ENCODE measurements at regions not wholly inside any gene's neighbourhood (a gene's known extent, or its start where the extent isn't known, plus 50 kb on each side); places are given as distances from the start of the nearest gene placed in this dataset.
"Not testable (repeated sequence)": the region's sequence is repeated elsewhere in the genome, so short reads cannot be mapped to it uniquely, and the experiment has no call there.

DNA sequence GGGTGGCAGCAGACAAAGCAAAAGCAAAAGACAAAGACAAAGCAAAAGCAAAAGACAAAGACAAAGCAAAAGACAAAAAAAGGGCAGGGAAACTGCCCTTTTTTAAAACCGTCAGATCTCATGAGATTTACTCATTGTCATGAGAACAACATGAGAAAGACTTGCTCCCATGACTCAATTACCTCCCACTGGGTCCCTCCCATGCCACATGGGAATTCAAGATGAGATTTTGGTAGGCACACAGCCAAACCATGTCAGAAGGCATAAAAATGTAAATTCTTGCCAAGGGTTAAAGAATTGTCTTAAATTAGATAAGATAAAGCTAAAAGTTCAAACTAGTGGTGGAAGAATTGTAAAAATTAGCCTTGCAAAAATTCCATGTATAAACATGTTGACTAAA, 419.7 kb downstream of the TRAM1L1 start:
- no peak for DNase-seq (ENCODE audit: low read depth)

DNA sequence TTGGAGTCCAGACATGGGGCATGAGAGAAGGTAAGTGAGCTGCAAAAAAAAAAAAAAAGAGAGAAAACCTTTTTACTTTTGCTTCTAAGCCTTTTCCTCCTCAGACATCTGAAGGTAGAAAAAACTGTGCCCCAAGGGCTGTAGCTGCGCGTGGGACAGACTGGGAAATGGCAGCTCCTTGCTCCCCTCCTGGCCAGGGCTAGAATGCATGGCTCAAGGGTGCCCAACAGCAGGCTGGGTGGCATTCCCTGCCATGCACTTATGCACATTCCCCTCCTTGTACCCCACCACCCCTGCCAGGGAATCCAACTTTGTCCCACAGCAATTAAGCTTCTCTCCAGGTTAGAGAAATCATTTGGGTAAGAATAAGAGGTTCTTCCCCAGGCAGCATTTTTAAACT, 421.2 kb downstream of the TRAM1L1 start:
- no peak for DNase-seq (ENCODE audit: low read depth)

DNA sequence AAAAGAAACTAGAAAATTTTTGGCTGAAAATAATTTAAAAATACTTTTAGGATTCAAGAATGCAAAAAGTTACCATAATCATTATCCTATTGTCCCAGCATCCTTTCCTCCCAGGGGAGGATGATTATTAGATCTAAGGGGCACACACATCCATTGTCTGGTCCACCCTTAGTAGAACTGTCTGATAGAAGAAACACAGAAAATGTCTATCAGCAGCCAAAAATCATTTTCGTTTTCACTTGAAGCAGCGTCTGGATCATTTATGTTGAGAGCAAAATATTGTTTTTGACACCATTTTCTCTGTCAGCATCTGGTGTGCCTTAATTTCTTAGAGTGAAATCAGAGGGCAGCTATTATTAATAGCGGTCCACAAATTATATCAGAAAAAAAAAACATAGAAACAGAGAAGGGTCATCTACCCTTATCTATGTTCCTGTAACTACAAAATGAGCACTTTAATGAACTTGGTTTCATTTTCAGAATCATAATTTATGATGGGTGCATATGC, 446.3 kb downstream of the TRAM1L1 start:
- no peak for DNase-seq (ENCODE audit: low read depth)

DNA sequence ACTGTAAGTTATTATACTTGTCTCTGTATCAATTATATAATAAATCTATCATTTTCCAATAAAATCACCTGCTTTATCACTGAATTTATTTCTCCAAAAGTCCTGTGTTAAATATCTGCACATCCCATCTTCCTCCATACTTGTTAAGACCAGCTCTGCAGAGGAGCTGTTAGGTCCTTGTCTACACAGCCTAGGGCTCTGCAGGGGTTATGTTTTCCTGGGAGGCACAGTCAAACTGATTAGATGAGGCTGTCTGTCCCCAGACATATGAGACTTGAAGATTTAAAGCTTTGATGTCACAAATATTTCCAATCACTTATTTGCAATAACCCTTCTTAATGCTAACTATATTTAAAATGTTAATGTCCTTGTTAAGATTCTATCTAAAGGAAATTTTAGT, 446.8 kb downstream of the TRAM1L1 start:
- no peak for DNase-seq (ENCODE audit: low read depth)

DNA sequence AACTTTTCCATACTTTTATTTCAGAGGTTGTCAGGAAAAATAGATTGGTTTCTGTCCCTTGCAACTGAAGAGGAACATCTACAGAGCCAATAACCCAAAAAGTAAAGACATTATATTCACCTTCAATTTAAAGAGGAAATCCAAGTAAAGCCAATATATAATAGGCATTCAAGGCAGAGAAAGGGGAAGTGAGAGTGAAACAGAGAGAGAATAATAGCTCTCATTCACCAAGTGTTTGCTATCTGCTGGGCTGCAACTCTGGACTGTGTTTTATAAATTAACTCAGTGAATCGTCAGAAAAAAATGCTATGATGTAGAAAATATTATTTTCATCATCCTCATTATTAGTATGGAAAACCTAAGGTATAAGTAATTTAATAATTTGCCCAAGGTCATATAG, 448.5 kb downstream of the TRAM1L1 start:
- DNase-seq (ENCODE audit: low read depth), result no peak

DNA sequence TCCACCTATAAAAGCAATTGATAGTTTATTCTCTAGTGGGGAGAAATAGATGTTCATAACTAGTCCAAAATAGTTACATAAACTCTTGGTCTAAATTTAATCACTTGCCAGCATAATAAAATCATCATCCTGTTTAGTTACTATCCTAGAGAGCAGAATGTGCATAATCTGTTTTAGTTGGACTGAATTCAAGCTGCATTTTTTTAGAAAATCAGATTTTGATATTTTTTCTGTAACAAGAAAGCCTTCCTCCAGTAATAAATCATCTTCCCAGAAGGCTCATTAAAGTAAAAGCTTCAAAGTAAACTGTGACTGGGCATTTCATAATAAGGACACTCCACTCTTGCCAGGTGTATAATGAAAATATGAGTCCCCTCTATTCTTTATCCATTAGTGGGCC, 453.1 kb downstream of the TRAM1L1 start:
- DNase-seq (ENCODE audit: low read depth), result no peak

DNA sequence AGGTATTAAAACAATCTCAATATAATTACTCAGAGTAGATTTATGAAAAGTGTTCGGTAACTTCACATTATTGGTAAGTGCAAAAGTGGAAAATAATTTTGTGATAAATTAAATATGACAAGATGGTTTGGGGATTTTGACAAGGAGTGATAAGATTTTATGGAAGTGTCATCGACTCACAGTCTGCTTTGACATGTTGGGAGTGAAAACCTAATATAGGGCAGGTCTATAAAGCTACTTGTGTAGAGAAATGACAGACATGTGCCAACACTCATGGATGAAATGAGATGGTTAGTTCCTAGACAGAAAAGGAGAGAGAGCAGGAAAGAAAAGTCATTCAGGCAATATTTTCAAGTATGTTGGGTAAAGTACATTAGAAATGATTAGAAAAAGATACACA, 456.8 kb downstream of the TRAM1L1 start:
- DNase-seq (ENCODE audit: low read depth), result no peak

DNA sequence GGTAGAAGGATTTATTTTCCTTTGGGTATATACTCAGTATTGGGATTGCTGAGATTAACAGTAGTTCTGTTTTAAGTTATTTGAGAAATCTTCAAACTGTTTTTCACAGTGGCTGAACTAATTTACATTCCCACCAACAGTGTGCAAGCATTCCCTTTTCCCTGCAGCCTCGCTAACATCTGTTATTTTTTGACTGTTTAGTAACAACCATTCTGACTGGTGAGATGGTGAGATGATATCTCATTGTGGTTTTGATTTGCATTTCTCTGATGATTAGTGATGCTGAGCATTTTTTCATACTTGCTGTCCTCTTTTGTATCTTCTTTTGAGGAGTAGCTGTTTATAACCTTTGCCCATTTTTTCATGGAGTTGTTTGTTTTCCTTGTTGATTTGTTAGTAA, 457.8 kb downstream of the TRAM1L1 start:
- DNase-seq (ENCODE audit: low read depth), result no peak

DNA sequence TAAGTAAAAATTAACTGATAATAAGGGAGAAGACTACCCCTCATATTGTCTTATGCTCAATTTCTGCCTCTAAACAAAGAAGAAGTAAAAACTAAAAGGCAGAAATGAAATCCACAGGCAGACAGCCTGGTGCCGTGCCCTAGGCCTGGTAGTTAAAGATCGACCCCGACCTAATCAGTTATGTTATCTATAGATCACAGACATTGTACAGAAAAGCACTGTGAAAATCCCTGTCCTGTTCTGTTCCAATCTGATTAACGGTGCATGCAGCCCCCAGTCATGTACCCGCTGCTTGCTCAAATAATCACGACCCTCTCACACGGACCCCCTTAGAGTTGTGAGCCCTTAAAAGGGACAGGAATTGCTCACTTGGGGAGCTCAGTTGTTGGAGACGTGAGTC, 465.9 kb downstream of the TRAM1L1 start:
- not testable (repeated sequence) for DNase-seq (ENCODE audit: low read depth)

DNA sequence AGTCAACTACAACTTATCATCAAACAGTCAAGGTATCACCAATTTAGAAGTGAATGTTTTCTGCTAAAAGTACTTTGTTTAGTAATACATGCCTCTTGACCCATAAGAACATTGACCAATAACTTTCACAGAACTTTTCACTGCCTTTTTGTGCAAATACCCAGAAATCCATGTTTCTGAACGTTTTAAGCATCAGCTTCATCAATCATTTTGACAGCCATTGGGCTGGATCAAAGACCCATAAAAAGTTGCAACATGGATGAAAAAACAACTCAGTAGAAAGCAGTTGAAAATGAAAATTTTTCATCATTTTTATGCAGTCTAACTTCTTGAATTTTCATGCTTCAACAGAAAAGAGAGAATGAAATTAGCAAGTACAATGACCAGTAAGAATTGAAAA, 466.7 kb downstream of the TRAM1L1 start:
- DNase-seq (ENCODE audit: low read depth), result no peak

DNA sequence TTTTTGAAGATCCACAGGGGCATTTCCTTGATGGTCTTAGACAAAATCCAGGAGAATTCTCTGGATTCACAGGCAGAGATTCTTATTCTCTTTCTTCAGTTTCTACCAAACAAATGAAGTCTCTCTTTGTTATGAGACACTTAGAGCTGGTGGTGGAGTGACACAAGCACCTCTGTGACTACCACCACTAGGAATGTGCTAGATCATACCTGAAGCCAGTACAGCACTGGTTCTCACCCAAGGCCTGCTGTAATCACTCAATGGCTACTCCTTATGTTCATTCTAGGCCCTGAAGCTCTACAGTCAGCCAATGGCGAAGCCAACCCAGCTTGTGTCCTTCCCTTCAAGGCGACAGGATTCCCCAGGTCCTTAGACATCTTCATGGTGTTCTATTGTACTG, 482.3 kb downstream of the TRAM1L1 start:
- no peak for DNase-seq (ENCODE audit: low read depth)

DNA sequence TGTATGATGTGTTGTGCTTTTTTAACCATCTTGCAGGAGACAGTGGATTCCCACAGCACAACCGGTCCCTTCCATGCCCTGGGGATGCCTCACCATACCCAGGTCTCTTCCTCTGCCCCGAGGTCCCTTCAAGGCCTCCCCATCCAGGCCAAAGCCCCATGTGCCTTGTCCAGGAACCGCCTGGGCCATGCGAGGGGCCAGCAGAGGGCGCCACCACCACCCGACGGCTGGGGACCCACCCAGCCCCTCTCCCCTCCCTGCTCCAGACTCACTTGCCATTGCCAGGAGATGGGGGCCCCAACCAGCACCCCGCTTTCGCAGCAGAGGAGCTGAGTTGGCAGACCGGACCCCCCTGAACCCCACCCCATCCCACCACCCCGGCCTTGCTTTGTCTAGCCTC, 485.5 kb downstream of the TRAM1L1 start:
- no peak for DNase-seq (ENCODE audit: low read depth)

DNA sequence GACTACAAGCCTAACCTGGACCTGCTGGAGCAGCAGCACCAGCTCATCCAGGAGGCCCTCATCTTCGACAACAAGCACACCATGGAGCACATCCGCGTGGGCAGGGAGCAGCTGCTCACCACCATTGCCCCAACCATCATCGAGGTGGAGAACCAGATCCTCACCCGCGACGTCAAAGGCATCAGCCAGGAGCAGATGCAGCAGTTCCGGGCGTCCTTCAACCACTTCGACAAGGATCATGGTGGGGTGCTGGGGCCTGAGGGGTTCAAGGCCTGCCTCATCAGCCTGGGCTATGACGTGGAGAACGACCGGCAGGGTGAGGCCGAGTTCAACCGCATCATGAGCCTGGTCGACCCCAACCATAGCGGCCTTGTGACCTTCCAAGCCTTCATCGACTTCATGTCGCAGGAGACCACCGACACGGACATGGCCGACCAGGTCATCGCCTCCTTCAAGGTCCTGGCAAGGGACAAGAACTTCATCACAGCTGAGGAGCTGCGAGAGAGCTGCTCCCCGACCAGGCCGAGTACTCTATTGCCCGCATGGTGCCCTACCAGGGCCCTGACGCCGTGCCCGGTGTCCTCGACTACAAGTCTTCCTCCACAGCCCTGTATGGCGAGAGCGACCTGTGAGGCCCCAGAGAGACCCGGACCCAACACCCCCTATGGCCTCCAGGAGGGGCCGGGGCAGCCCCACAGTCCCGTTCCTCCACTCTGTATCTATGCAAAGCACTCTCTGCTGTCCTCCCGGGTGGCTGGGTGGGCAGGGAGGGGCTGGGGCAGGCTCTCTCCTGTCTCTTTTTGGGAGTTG, 486.2 kb downstream of the TRAM1L1 start:
- no peak for DNase-seq (ENCODE audit: low read depth)

DNA sequence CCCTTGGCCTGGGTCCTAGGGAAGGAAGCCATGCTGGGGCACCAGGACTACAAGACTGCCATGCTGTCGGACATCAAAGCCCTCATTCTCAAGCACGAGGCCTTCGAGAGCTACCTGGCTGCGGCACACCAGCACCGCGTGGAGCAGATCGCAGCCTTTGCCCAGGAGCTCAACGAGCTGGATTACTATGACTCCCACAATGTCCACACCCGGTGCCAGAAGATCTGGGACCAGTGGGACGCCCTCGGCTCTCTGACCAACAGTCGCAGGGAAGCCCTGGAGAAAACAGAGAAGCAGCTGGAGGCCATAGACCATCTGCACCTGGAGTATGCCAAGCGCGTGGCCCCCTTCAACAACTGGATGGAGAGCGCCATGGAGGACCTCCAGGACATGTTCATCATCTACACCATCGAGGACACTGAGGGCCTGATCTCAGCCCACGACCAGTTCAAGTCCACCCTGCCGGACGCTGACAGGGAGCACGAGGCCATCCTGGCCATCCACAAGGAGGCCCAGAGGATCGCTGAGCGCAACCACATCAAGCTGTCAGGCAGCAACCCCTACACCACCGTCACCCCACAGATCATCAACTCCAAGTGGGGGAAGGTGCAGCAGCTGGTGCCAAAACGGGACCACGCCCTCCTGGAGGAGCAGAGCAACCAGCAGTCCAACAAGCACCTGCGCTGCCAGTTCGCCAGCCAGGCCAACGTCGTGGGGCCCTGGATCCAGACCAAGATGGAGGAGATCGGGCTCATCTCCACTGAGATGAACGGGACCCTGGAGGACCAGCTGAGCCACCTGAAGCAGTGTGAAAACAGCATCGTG, 487.0 kb downstream of the TRAM1L1 start:
- DNase-seq (ENCODE audit: low read depth), result no peak

DNA sequence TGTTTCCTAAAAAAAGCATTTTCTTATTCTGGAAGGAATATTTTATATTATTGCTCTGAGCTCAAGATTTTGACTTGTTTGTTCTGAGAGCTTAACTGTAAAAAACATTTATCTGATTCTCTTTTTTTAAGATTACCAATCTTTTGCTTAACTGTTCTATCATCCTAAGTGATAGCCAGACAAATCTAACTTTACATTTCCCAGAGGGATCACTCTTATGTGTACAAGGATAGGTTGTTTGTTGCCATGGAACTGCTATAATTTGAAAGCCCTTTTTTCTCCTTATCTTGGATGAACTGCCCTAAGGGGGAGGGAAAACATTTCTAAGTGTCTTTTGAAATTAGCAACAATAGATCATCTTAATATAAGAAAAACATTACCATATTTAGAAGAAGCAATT, 494.7 kb downstream of the TRAM1L1 start:
- no peak for DNase-seq (ENCODE audit: low read depth)

DNA sequence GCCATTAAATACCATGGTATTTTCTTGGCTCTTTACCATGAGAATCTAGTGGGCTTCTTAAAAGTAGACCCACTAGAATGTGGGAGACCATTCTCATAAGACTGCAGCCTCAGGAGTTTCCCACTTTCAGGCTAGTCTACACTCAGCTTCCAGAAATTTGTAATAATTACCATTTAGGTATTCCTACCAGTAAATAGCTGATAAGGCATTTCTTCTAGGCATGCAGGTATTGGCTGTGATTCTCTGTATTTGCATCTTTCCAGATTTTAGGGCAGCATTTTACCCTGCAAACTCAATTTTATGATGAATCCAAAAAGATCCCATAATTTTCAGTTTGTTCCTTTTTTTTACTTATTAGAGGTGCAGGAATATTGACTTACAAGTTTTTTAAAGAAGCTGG, 496.6 kb downstream of the TRAM1L1 start:
- DNase-seq (ENCODE audit: low read depth), result no peak

DNA sequence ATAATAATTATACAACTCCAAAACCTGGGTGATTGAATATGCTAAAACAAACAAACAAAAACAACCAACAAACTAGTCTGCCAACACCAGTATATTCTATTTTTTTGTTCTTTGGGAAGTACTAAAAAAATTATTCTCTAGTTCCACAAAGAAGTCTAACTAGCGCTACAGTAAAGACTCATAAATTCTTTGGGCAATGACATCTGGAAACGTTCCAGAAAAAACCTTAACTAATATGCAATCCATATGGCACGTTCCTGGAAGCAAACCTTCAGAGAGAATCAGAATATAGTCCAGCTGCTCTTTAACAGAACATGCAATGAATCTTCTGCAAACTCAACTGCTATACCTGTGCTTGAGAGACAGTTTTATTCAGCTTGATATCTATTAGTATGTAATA, 500.1 kb downstream of the TRAM1L1 start:
- no peak for DNase-seq (ENCODE audit: low read depth)

DNA sequence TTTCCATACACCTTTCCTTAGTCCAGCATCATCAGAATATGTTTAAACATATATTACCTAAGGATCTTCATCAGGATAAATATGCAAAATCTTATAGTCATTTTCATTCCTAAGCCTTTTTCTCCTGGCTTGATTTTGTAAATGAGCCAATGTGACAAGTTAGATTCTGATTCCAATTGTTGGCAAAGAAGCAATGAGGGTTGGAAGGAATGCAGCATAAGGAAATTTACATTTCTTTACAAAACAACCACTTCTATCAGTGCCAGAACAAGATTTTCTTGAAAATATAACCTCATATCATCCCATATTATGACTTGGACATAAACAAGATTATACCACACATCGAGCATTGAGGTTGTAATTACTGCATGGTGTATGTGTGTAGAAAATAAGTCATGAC, 508.1 kb downstream of the TRAM1L1 start:
- no peak for DNase-seq (ENCODE audit: low read depth)

DNA sequence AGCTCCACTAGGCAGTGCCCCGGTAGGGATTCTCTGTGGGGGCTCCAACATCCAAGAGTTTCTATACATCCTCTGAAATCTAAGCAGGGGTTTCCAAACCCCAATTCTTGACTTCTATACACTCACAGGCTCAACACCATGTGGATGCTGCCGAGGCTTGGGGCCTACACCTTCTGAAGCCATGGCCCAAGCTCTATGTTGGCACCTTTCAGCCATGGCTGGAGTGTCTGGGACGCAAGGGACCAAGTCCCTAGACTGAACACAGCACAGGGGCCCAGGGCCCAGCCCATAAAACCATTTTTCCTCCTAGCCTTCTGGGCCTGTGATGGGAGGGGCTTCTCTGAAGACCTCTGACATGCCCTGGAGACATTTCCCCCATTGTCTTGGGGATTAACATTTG, 511.8 kb downstream of the TRAM1L1 start:
- DNase-seq (ENCODE audit: low read depth), result no peak

DNA sequence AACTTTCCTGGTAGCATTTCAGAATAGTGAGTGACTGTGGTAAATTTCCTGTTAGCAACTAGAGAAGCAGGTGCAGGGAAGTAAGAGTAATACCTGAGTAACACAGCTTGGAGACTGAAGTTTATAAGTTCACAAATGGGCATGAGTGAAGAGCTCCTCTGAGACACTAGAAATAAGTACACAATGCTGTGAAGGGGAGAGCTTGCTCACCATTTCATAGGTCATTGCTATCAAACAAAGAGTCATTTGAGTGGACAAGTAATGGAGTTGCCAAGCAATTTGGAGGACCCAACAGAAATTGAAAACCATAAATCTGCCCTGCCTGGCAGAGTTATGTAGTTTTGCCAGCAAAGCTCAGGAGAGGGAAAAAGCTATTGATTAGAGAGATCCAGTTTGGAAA, 523.6 kb downstream of the TRAM1L1 start:
- DNase-seq (ENCODE audit: low read depth), result no peak

DNA sequence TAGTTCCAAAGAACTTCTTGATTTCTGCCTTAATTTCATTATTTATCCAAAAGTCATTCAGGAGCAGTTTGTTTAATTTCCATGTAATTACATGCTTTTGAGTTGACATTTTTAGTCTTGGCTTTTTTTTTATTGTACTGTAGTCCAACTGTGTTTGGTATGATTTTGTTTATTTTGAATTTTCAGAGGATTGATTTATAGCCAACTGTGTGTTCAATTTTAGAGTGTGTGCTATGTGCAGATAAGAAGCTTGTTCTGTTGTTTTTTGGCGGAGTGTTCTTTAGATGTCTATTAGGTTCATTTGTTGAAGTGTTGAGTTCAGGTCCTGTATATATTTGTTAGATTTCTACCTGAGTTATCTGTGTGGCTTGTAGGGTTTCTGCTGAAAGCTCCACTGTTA, 533.6 kb downstream of the TRAM1L1 start:
- no peak for DNase-seq (ENCODE audit: low read depth)

DNA sequence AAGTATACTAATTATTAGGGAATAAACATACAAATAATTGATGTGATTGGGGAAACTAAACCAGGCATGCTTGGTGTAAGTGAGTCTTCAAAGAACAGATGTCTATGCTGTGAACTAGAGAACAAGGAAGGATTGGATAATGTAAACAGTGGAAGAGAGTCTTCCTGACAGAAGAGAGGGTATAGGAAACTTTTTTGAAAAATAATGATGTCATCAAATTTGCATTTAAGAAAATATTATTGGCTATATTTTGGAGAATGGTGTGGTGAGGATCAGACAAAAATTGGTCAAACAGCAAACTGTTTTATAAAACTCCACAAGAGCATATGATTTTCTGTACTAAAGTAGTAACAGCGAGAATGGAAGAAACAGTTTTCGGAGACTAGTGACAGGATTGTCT, 537.7 kb downstream of the TRAM1L1 start:
- no peak for DNase-seq (ENCODE audit: low read depth)

DNA sequence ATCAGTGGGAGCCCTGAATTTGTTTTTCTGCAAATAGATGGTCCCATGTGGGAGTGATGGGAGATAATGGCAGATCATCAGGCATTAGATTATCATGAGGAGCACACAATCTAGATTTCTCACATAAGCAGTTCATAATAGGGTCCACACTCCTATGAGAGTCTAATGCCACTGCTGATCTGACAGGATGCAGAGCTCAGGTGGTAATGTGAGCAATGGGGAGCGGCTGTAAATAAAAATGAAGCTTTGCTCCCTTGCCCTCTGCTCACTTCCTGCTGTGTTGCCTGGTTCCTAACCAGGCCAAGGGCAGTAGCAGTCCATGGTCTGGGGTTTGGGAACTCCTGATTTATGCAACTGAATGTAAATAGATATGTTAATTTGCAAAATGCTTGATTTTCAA, 538.6 kb downstream of the TRAM1L1 start:
- DNase-seq (ENCODE audit: low read depth), result no peak
